ENCODE measurements at regions not wholly inside any gene's neighbourhood (a gene's known extent, or its start where the extent isn't known, plus 50 kb on each side); places are given as distances from the start of the nearest gene placed in this dataset.
A peak's percentile ranks its signal among the peaks of the same experiment; 100 is the strongest.
"Not testable (repeated sequence)": the region's sequence is repeated elsewhere in the genome, so short reads cannot be mapped to it uniquely, and the experiment has no call there.

- no peak for DNase-seq
- intact Hi-C loops (cut with micrococcal nuclease), result no loop called here
- ChIA-PET POLR2A (no interaction called here), CTCF (interaction anchor here (0.5 to 1.7 kb wide), 7 partner anchors 14 to 389 kb away, joined by 3 to 6 read pairs (median 3); no protein-coding TSS in a partner anchor)
- H3K27ac Mint-ChIP-seq, result no peak overlapping the region
- no peaks in the 10 kb centered on the region for H3K9me3 Mint-ChIP-seq
- H3K36me3 Mint-ChIP-seq, result no peaks in the 10 kb centered on the region
- H3K4me1 Mint-ChIP-seq (ENCODE audit: low read depth), result peaks cover 11% of the 10 kb centered on the region
- no peak overlapping the region for H3K4me3 Mint-ChIP-seq
- H3K27me3 Mint-ChIP-seq, result peaks cover 4% of the 10 kb centered on the region
Measured at GRCh38 chr14:106302661-106303060, 776.3 kb downstream of the TMEM121 start.

GRCh38 chr14:106304271-106304670, 777.9 kb downstream of the TMEM121 start:
- CTCF ChIA-PET, result interaction anchor here (0.6 kb wide), 1 partner anchor 1836 kb away, joined by 3 read pairs; no protein-coding TSS in a partner anchor

GRCh38 chr14:106308839-106309389, 782.5 kb downstream of the TMEM121 start:
- Mint-ChIP-seq H3K4me1 (ENCODE audit: low read depth) (no peaks in the 10 kb centered on the region), H3K27ac (no peak overlapping the region), H3K36me3 (no peaks in the 10 kb centered on the region), H3K4me3 (no peak overlapping the region), H3K27me3 (peaks cover 10% of the 10 kb centered on the region), H3K9me3 (peaks cover 3% of the 10 kb centered on the region)
- intact Hi-C loops (cut with micrococcal nuclease), result loop anchor here (1.0 to 2.0 kb wide), 3 partner anchors 23 to 108 kb away; no protein-coding TSS in a partner anchor
- peak; percentile 97 for DNase-seq
- ChIA-PET POLR2A (interaction anchor here (0.5 kb wide), 1 partner anchor 477 kb away, joined by 3 read pairs; no protein-coding TSS in a partner anchor), CTCF (interaction anchor here (0.5 to 5.3 kb wide), 47 partner anchors 8 to 433 kb away, joined by 3 to 79 read pairs (median 5); no protein-coding TSS in a partner anchor)

More at GRCh38 chr14:106304271-106304670, 777.9 kb downstream of the TMEM121 start:
- Mint-ChIP-seq H3K4me3 (no peak overlapping the region), H3K36me3 (no peaks in the 10 kb centered on the region), H3K9me3 (peaks cover 2% of the 10 kb centered on the region), H3K27me3 (peaks cover 10% of the 10 kb centered on the region), H3K4me1 (ENCODE audit: low read depth) (peaks cover 11% of the 10 kb centered on the region), H3K27ac (no peak overlapping the region)
- DNase-seq, result no peak
- intact Hi-C loops (cut with micrococcal nuclease), result no loop called here
- POLR2A ChIA-PET, result no interaction called here

GRCh38 chr14:106309423-106309822, 783.0 kb downstream of the TMEM121 start:
- Mint-ChIP-seq H3K9me3 (peaks cover 3% of the 10 kb centered on the region), H3K27ac (no peak overlapping the region), H3K27me3 (peaks cover 10% of the 10 kb centered on the region), H3K36me3 (no peaks in the 10 kb centered on the region), H3K4me3 (no peak overlapping the region), H3K4me1 (ENCODE audit: low read depth) (no peaks in the 10 kb centered on the region)
- CTCF ChIA-PET, result interaction anchor here (1.0 to 5.3 kb wide), 5 partner anchors 16 to 104 kb away, joined by 3 to 79 read pairs (median 13); no protein-coding TSS in a partner anchor
- intact Hi-C loops (cut with micrococcal nuclease), result loop anchor here (2.0 kb wide), 1 partner anchor 107 kb away; no protein-coding TSS in a partner anchor
- DNase-seq, result no peak
- POLR2A ChIA-PET, result no interaction called here

GRCh38 chr14:106315436-106315835, 789.1 kb downstream of the TMEM121 start:
- no peak overlapping the region for H3K27ac Mint-ChIP-seq
- ChIA-PET CTCF (interaction anchor here (1.4 kb wide), 1 partner anchor 38 kb away, joined by 3 read pairs; no protein-coding TSS in a partner anchor), POLR2A (no interaction called here)
- no peaks in the 10 kb centered on the region for H3K27me3 Mint-ChIP-seq
- H3K9me3 Mint-ChIP-seq, result peaks cover 4% of the 10 kb centered on the region
- H3K4me1 Mint-ChIP-seq (ENCODE audit: low read depth), result no peaks in the 10 kb centered on the region
- H3K36me3 Mint-ChIP-seq, result no peaks in the 10 kb centered on the region
- no peak overlapping the region for H3K4me3 Mint-ChIP-seq
- no peak for DNase-seq
- intact Hi-C loops (cut with micrococcal nuclease), result no loop called here

- intact Hi-C loops (cut with micrococcal nuclease), result no loop called here
- Mint-ChIP-seq H3K4me1 (ENCODE audit: low read depth) (no peaks in the 10 kb centered on the region), H3K27ac (no peak overlapping the region), H3K27me3 (no peaks in the 10 kb centered on the region), H3K4me3 (no peak overlapping the region), H3K36me3 (no peaks in the 10 kb centered on the region), H3K9me3 (peaks cover 4% of the 10 kb centered on the region)
- DNase-seq, result no peak
- ChIA-PET POLR2A (no interaction called here), CTCF (interaction anchor here (1.0 to 2.9 kb wide), 6 partner anchors 9 to 100 kb away, joined by 3 to 17 read pairs (median 4); no protein-coding TSS in a partner anchor)
Measured at GRCh38 chr14:106317593-106317992, 791.2 kb downstream of the TMEM121 start.

GRCh38 chr14:106318700-106319099, 792.3 kb downstream of the TMEM121 start:
- peaks cover 4% of the 10 kb centered on the region for H3K9me3 Mint-ChIP-seq
- ChIA-PET POLR2A (no interaction called here), CTCF (interaction anchor here (1.2 to 2.9 kb wide), 4 partner anchors 10 to 99 kb away, joined by 4 to 17 read pairs (median 8); no protein-coding TSS in a partner anchor)

GRCh38 chr14:106323970-106324369, 797.6 kb downstream of the TMEM121 start:
- DNase-seq, result peak; percentile 38
- H3K27ac Mint-ChIP-seq; H3K36me3 Mint-ChIP-seq; H3K4me1 Mint-ChIP-seq (ENCODE audit: low read depth); intact Hi-C loops (cut with micrococcal nuclease); H3K9me3 Mint-ChIP-seq; CTCF ChIA-PET; POLR2A ChIA-PET; H3K4me3 Mint-ChIP-seq: not testable (repeated sequence)
- peaks cover 16% of the 10 kb centered on the region for H3K27me3 Mint-ChIP-seq

More at GRCh38 chr14:106318700-106319099, 792.3 kb downstream of the TMEM121 start:
- intact Hi-C loops (cut with micrococcal nuclease), result no loop called here
- peak; percentile 82 for DNase-seq
- Mint-ChIP-seq H3K36me3 (no peaks in the 10 kb centered on the region), H3K27ac (no peak overlapping the region), H3K4me3 (no peak overlapping the region), H3K4me1 (ENCODE audit: low read depth) (no peaks in the 10 kb centered on the region), H3K27me3 (peaks cover 6% of the 10 kb centered on the region)

GRCh38 chr14:106327234-106327633, 800.9 kb downstream of the TMEM121 start:
- ChIA-PET CTCF (interaction anchor here (1.1 to 1.9 kb wide), 4 partner anchors 19 to 90 kb away, joined by 4 to 12 read pairs (median 4); no protein-coding TSS in a partner anchor), POLR2A (no interaction called here)
- no peaks in the 10 kb centered on the region for H3K36me3 Mint-ChIP-seq
- H3K27me3 Mint-ChIP-seq, result peaks cover 16% of the 10 kb centered on the region
- H3K9me3 Mint-ChIP-seq, result no peaks in the 10 kb centered on the region
- intact Hi-C loops (cut with micrococcal nuclease), result loop anchor here (2.0 kb wide), 1 partner anchor 30 kb away; no protein-coding TSS in a partner anchor
- DNase-seq, result no peak
- H3K4me3 Mint-ChIP-seq, result no peak overlapping the region
- no peak overlapping the region for H3K27ac Mint-ChIP-seq
- H3K4me1 Mint-ChIP-seq (ENCODE audit: low read depth), result no peaks in the 10 kb centered on the region

- H3K27ac Mint-ChIP-seq; POLR2A ChIA-PET; H3K9me3 Mint-ChIP-seq; H3K36me3 Mint-ChIP-seq; H3K4me1 Mint-ChIP-seq (ENCODE audit: low read depth); DNase-seq; H3K4me3 Mint-ChIP-seq: not testable (repeated sequence)
- CTCF ChIA-PET, result interaction anchor here (1.1 to 1.9 kb wide), 4 partner anchors 19 to 90 kb away, joined by 4 to 12 read pairs (median 4); no protein-coding TSS in a partner anchor
- peaks cover 15% of the 10 kb centered on the region for H3K27me3 Mint-ChIP-seq
- intact Hi-C loops (cut with micrococcal nuclease), result loop anchor here (2.0 kb wide), 1 partner anchor 29 kb away; no protein-coding TSS in a partner anchor
Measured at GRCh38 chr14:106327702-106328353, 801.4 kb downstream of the TMEM121 start.

- intact Hi-C loops (cut with micrococcal nuclease); H3K9me3 Mint-ChIP-seq; H3K27ac Mint-ChIP-seq; H3K4me3 Mint-ChIP-seq; H3K4me1 Mint-ChIP-seq (ENCODE audit: low read depth); POLR2A ChIA-PET; DNase-seq; H3K27me3 Mint-ChIP-seq; H3K36me3 Mint-ChIP-seq; CTCF ChIA-PET: not testable (repeated sequence)
Measured at GRCh38 chr14:106329243-106329642, 802.9 kb downstream of the TMEM121 start.

GRCh38 chr14:106329987-106330774, 803.8 kb downstream of the TMEM121 start:
- H3K4me1 Mint-ChIP-seq (ENCODE audit: low read depth); H3K27me3 Mint-ChIP-seq; H3K9me3 Mint-ChIP-seq; DNase-seq; H3K27ac Mint-ChIP-seq; CTCF ChIA-PET; H3K36me3 Mint-ChIP-seq; H3K4me3 Mint-ChIP-seq; POLR2A ChIA-PET; intact Hi-C loops (cut with micrococcal nuclease): not testable (repeated sequence)

Measured in activated CD4-positive, alpha-beta memory T cell treated with anti-CD3 and anti-CD28 coated beads for 36 hours (primary cell).